ENCODE measurements at regions not wholly inside any gene's neighbourhood (a gene's known extent, or its start where the extent isn't known, plus 50 kb on each side); places are given as distances from the start of the nearest gene placed in this dataset.

GRCh38 chr18:44424645-44425035, 256.0 kb upstream of the SETBP1 start:
- no peak for TF ChIP-seq CTCF (IDR thresholded peaks at IDR 0.05; ENCODE audit: insufficient read depth, low read length)
- DNase-seq (ENCODE audit: low read depth) = no peak
- H3K4me3 ChIP-seq (ENCODE audit: low read depth, low read length) = no peak overlapping the region

GRCh38 chr18:44425161-44425560, 255.5 kb upstream of the SETBP1 start:
- no peak for TF ChIP-seq CTCF (IDR thresholded peaks at IDR 0.05; ENCODE audit: insufficient read depth, low read length)
- DNase-seq (ENCODE audit: low read depth) = no peak
- H3K4me3 ChIP-seq (ENCODE audit: low read depth, low read length) = no peak overlapping the region

- no peak for TF ChIP-seq CTCF (IDR thresholded peaks at IDR 0.05; ENCODE audit: insufficient read depth, low read length)
- DNase-seq (ENCODE audit: low read depth) = no peak
- no peak overlapping the region for H3K4me3 ChIP-seq (ENCODE audit: low read depth, low read length)
Observed at GRCh38 chr18:44437603-44438002, 243.1 kb upstream of the SETBP1 start.

GRCh38 chr18:44450226-44450625, 230.5 kb upstream of the SETBP1 start:
- no peak for TF ChIP-seq CTCF (IDR thresholded peaks at IDR 0.05; ENCODE audit: insufficient read depth, low read length)
- no peak overlapping the region for H3K4me3 ChIP-seq (ENCODE audit: low read depth, low read length)
- DNase-seq (ENCODE audit: low read depth) = no peak

- peak; percentile 68 for DNase-seq (ENCODE audit: low read depth)
- TF ChIP-seq CTCF (IDR thresholded peaks at IDR 0.05; ENCODE audit: insufficient read depth, low read length) = no peak
- no peak overlapping the region for H3K4me3 ChIP-seq (ENCODE audit: low read depth, low read length)
Observed at GRCh38 chr18:44452346-44452745, 228.3 kb upstream of the SETBP1 start.

- no peak for DNase-seq (ENCODE audit: low read depth)
- no peak overlapping the region for H3K4me3 ChIP-seq (ENCODE audit: low read depth, low read length)
- no peak for TF ChIP-seq CTCF (IDR thresholded peaks at IDR 0.05; ENCODE audit: insufficient read depth, low read length)
Observed at GRCh38 chr18:44453505-44453904, 227.2 kb upstream of the SETBP1 start.

- peak; percentile 65 for DNase-seq (ENCODE audit: low read depth)
- no peak overlapping the region for H3K4me3 ChIP-seq (ENCODE audit: low read depth, low read length)
- TF ChIP-seq CTCF (IDR thresholded peaks at IDR 0.05; ENCODE audit: insufficient read depth, low read length) = peak; percentile 32
Observed at GRCh38 chr18:44458777-44459176, 221.9 kb upstream of the SETBP1 start.

All from fibroblast of the aortic adventitia (primary cell).